HepG2 (cell line): ENCODE measurements at regions not wholly inside any gene's neighbourhood (a gene's known extent, or its start where the extent isn't known, plus 50 kb on each side); places are given as distances from the start of the nearest gene placed in this dataset.

Experiments
- ATAC-seq: fragments of 200-7000 bp; cut with Tn5 transposase; 3 replicates; pipeline ENCODE4 v1.9.1; 2020; ENCODE audit warnings: mild to moderate bottlenecking, moderate library complexity
- BruUV-seq: library from RNA; stranded (reverse); fragments of 400-500 nt; replicated peaks from 2 replicates; lab custom pipeline; 2021; lab: Mats Ljungman, UMichigan
- CTCF ChIA-PET: fragments of 300-600 bp; formaldehyde crosslinking; extraction: SDS; loops from one replicate; lab custom pipeline; 2021; ENCODE audit warnings: low total read pairs, inconsistent platforms, low intra/inter-chr PET ratio; lab: Yijun Ruan, JAX
- POLR2A ChIA-PET: fragments of 350-600 bp; sonication (Branson Sonifier 250); formaldehyde crosslinking; loops from one replicate; lab custom pipeline; 2020; ENCODE audit warnings: antibody characterized with exemption, inconsistent platforms; lab: Yijun Ruan, JAX
- DNase-seq: peaks from one replicate; pipeline ENCODE4 v3.0.0-alpha.2; 2015; ENCODE audit warnings: low spot score
- FAIRE-seq: peaks from 3 replicates; lab custom pipeline; 2011; peaks lifted over from hg19 to GRCh38; lab: Jason Lieb, UNC
- H2AFZ ChIP-seq: one replicate; pipeline ENCODE4 v1.6.1; 2011; ENCODE audit warnings: low read length, inconsistent platforms
- H3K27ac ChIP-seq: fragments of 300-600 bp; 3 replicates; pipeline ENCODE4 v1.8.0; 2011; ENCODE audit warnings: mixed run types, mild to moderate bottlenecking, mixed read lengths, low read length, inconsistent platforms; ENCODE audit not compliant: insufficient read depth; ENCODE audit errors: extremely low read length
- H3K27me3 ChIP-seq, 2 experiments: fragments of 200-600 bp in 1 of 2; 2 replicates in 1 of 2; 3 replicates in 1 of 2; pipeline versions ENCODE4 v1.6.0 to v1.8.0; 2011; ENCODE audit warnings: low read length in 2 of 2, mild to moderate bottlenecking in 2 of 2, moderate library complexity in 2 of 2, inconsistent platforms in 1 of 2; ENCODE audit not compliant: insufficient read depth in 2 of 2, control insufficient read depth in 1 of 2
- H3K36me3 ChIP-seq, 2 experiments: fragments of 200-600 bp in 1 of 2; replicated peaks in 1 of 2; 2 replicates in 1 of 2; 3 replicates in 1 of 2; pipeline versions ENCODE4 v1.5.1 to v1.8.0; 2011; ENCODE audit warnings: low read length in 2 of 2, inconsistent platforms in 1 of 2; ENCODE audit not compliant: insufficient read depth in 2 of 2, control insufficient read depth in 1 of 2
- H3K4me1 ChIP-seq: 2 replicates; pipeline ENCODE4 v1.5.1; 2012; ENCODE audit warnings: low read length, inconsistent platforms; ENCODE audit not compliant: insufficient read depth
- H3K4me2 ChIP-seq: 2 replicates; pipeline ENCODE4 v1.6.0; 2011; ENCODE audit warnings: low read depth, low read length, inconsistent platforms
- H3K4me3 ChIP-seq, 3 experiments: fragments of 200-600 bp in 1 of 3; sonication (generic), shearing (Covaris generic) in 1 of 3; replicated peaks in 1 of 3; 2 replicates each; pipeline ENCODE4 v1.5.1; 2011 to 2016; ENCODE audit warnings: low read length in 3 of 3, inconsistent platforms in 2 of 3, low read depth in 2 of 3, mild to moderate bottlenecking in 2 of 3, control low read depth in 1 of 3, mixed read lengths in 1 of 3; ENCODE audit not compliant: insufficient read depth in 1 of 3
- H3K79me2 ChIP-seq: one replicate; pipeline ENCODE4 v1.6.1; 2011; ENCODE audit warnings: low read length, inconsistent platforms; ENCODE audit not compliant: insufficient read depth
- H3K9ac ChIP-seq: 2 replicates; pipeline ENCODE4 v1.6.0; 2011; ENCODE audit warnings: mild to moderate bottlenecking, low read depth, low read length, inconsistent platforms; ENCODE audit not compliant: insufficient read depth
- H3K9me3 ChIP-seq: 2 replicates; pipeline ENCODE4 v1.5.1; 2012; ENCODE audit warnings: mild to moderate bottlenecking, low read length
- H4K20me1 ChIP-seq: 2 replicates; pipeline ENCODE4 v1.6.0; 2011; ENCODE audit warnings: inconsistent platforms, mild to moderate bottlenecking, low read length, moderate library complexity; ENCODE audit not compliant: insufficient read depth
- ELF4 ChIP-seq: sonication (generic); formaldehyde crosslinking; IDR thresholded peaks from 2 replicates; pipeline ENCODE4 v1.5.0; 2020; ENCODE audit warnings: missing genetic modification reagents, mild to moderate bottlenecking, moderate library complexity, borderline replicate concordance
- GABPB1 ChIP-seq: IDR thresholded peaks from 2 replicates; pipeline ENCODE4 v1.6.1; 2016; ENCODE audit warnings: mild to moderate bottlenecking, missing genetic modification reagents, moderate library complexity, missing compliant biosample characterization
- JUN ChIP-seq: sonication (generic); formaldehyde crosslinking; IDR thresholded peaks from 2 replicates; pipeline ENCODE4 v1.4.0; 2020; ENCODE audit warnings: mild to moderate bottlenecking, missing genetic modification reagents
- JUND ChIP-seq: sonication (generic); formaldehyde crosslinking; IDR thresholded peaks from 2 replicates; pipeline ENCODE4 v1.8.0; 2022; ENCODE audit warnings: mild to moderate bottlenecking, missing genetic modification reagents
- POGZ ChIP-seq: sonication (generic); formaldehyde crosslinking; IDR thresholded peaks from 2 replicates; pipeline ENCODE4 v1.4.0; 2020; ENCODE audit warnings: mild to moderate bottlenecking, missing genetic modification reagents
- PPARG ChIP-seq: conservative IDR thresholded peaks from 2 replicates; pipeline ENCODE4 v1.6.1; 2016; ENCODE audit warnings: missing biosample characterization, missing genetic modification reagents
- SATB2 ChIP-seq: sonication (generic); formaldehyde crosslinking; IDR thresholded peaks from 2 replicates; pipeline ENCODE4 v1.5.0; 2020; ENCODE audit warnings: missing genetic modification reagents
- SP140L ChIP-seq: sonication (generic); formaldehyde crosslinking; IDR thresholded peaks from 2 replicates; pipeline ENCODE4 v1.4.0; 2020; ENCODE audit warnings: missing genetic modification reagents, borderline replicate concordance
- TFAP4 ChIP-seq: sonication (generic); IDR thresholded peaks from 2 replicates; pipeline ENCODE4 v1.6.1; 2016; ENCODE audit warnings: low read depth, borderline replicate concordance
- ZFP36 ChIP-seq: fragments of 150-350 bp; IDR thresholded peaks from 2 replicates; pipeline ENCODE4 v1.6.1; 2018; ENCODE audit warnings: borderline replicate concordance, low read length, low read depth; ENCODE audit not compliant: partially characterized antibody
- ZFX ChIP-seq: sonication (generic); formaldehyde crosslinking; IDR thresholded peaks from 2 replicates; pipeline ENCODE4 v1.4.0; 2020; ENCODE audit warnings: mild to moderate bottlenecking, low read depth, missing genetic modification reagents, moderate library complexity
- ZSCAN29 ChIP-seq: sonication (generic); formaldehyde crosslinking; conservative IDR thresholded peaks from 2 replicates; pipeline ENCODE4 v1.4.0; 2020; ENCODE audit warnings: mild to moderate bottlenecking, missing genetic modification reagents
- WGBS: methylation state at CpG from one replicate; pipeline ENCODE4 v1.1.6; 2017; ENCODE audit warnings: low lambda C conversion rate; 5-methylcytosine and 5-hydroxymethylcytosine counted together
- in situ Hi-C: cut with HindIII; loops from 2 replicates; pipeline ENCODE4 v1.10.0; 2017; ENCODE audit warnings: low pct_unique_long_range_greater_than_20kb; ENCODE audit not compliant: extremely low pct_ligation_motif_present
- intact Hi-C: fragments of 100-400 bp; cut with micrococcal nuclease; formaldehyde crosslinking; loops from one replicate; pipeline ENCODE4 v1.10.0; 2022; ENCODE audit not compliant: unreplicated experiment
- TF ChIP-seq, protein P1 (sequence below): IDR thresholded peaks from 2 replicates; pipeline ENCODE4 v1.6.1; 2016; ENCODE audit warnings: low read depth, borderline replicate concordance
- TF ChIP-seq, protein P2 (sequence below): sonication (generic); formaldehyde crosslinking; IDR thresholded peaks from 2 replicates; pipeline ENCODE4 v1.4.0; 2020; ENCODE audit warnings: missing genetic modification reagents, borderline replicate concordance
- TF ChIP-seq, protein P3 (sequence below): sonication (generic); formaldehyde crosslinking; conservative IDR thresholded peaks from 2 replicates; pipeline ENCODE4 v1.8.0; 2022; ENCODE audit warnings: missing genetic modification reagents
- TF ChIP-seq, protein P4 (sequence below): sonication (generic); formaldehyde crosslinking; conservative IDR thresholded peaks from 2 replicates; pipeline ENCODE4 v1.8.1; 2023; ENCODE audit warnings: missing genetic modification reagents
- TF ChIP-seq, protein P5 (sequence below): sonication (generic); formaldehyde crosslinking; IDR thresholded peaks from 2 replicates; pipeline ENCODE4 v1.4.0; 2020; ENCODE audit warnings: missing genetic modification reagents, borderline replicate concordance

GRCh38 chr3:28590860-28591259 is 242.2 kb upstream of the AZI2 start:
- Histone ChIP-seq H3K27ac (no peak overlapping the region), H3K36me3 (no peaks in the 10 kb centered on the region)
- BruUV-seq: no TSS peak
- no peak for FAIRE-seq
- TF ChIP-seq TFAP4: no peak
- TF ChIP-seq, protein P1, sequence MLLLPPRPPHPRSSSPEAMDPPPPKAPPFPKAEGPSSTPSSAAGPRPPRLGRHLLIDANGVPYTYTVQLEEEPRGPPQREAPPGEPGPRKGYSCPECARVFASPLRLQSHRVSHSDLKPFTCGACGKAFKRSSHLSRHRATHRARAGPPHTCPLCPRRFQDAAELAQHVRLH: no peak
- TF ChIP-seq SP140L: no peak
- TF ChIP-seq SATB2: no peak
- TF ChIP-seq, protein P2, sequence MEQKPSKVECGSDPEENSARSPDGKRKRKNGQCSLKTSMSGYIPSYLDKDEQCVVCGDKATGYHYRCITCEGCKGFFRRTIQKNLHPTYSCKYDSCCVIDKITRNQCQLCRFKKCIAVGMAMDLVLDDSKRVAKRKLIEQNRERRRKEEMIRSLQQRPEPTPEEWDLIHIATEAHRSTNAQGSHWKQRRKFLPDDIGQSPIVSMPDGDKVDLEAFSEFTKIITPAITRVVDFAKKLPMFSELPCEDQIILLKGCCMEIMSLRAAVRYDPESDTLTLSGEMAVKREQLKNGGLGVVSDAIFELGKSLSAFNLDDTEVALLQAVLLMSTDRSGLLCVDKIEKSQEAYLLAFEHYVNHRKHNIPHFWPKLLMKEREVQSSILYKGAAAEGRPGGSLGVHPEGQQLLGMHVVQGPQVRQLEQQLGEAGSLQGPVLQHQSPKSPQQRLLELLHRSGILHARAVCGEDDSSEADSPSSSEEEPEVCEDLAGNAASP: no peak
- TF ChIP-seq ELF4 (CRISPR knock-in tag): no peak
- no peak for TF ChIP-seq JUN (CRISPR knock-in tag)
- TF ChIP-seq POGZ (CRISPR knock-in tag): no peak
- no peak for TF ChIP-seq ZFX (CRISPR knock-in tag)
- TF ChIP-seq, protein P3, sequence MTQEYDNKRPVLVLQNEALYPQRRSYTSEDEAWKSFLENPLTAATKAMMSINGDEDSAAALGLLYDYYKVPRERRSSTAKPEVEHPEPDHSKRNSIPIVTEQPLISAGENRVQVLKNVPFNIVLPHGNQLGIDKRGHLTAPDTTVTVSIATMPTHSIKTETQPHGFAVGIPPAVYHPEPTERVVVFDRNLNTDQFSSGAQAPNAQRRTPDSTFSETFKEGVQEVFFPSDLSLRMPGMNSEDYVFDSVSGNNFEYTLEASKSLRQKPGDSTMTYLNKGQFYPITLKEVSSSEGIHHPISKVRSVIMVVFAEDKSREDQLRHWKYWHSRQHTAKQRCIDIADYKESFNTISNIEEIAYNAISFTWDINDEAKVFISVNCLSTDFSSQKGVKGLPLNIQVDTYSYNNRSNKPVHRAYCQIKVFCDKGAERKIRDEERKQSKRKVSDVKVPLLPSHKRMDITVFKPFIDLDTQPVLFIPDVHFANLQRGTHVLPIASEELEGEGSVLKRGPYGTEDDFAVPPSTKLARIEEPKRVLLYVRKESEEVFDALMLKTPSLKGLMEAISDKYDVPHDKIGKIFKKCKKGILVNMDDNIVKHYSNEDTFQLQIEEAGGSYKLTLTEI (CRISPR knock-in tag): no peak
- TF ChIP-seq, protein P4, sequence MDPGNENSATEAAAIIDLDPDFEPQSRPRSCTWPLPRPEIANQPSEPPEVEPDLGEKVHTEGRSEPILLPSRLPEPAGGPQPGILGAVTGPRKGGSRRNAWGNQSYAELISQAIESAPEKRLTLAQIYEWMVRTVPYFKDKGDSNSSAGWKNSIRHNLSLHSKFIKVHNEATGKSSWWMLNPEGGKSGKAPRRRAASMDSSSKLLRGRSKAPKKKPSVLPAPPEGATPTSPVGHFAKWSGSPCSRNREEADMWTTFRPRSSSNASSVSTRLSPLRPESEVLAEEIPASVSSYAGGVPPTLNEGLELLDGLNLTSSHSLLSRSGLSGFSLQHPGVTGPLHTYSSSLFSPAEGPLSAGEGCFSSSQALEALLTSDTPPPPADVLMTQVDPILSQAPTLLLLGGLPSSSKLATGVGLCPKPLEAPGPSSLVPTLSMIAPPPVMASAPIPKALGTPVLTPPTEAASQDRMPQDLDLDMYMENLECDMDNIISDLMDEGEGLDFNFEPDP: no peak
- TF ChIP-seq PPARG (CRISPR knock-in tag): no peak
- TF ChIP-seq, protein P5, sequence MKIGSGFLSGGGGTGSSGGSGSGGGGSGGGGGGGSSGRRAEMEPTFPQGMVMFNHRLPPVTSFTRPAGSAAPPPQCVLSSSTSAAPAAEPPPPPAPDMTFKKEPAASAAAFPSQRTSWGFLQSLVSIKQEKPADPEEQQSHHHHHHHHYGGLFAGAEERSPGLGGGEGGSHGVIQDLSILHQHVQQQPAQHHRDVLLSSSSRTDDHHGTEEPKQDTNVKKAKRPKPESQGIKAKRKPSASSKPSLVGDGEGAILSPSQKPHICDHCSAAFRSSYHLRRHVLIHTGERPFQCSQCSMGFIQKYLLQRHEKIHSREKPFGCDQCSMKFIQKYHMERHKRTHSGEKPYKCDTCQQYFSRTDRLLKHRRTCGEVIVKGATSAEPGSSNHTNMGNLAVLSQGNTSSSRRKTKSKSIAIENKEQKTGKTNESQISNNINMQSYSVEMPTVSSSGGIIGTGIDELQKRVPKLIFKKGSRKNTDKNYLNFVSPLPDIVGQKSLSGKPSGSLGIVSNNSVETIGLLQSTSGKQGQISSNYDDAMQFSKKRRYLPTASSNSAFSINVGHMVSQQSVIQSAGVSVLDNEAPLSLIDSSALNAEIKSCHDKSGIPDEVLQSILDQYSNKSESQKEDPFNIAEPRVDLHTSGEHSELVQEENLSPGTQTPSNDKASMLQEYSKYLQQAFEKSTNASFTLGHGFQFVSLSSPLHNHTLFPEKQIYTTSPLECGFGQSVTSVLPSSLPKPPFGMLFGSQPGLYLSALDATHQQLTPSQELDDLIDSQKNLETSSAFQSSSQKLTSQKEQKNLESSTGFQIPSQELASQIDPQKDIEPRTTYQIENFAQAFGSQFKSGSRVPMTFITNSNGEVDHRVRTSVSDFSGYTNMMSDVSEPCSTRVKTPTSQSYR: no peak
- no peak for TF ChIP-seq JUND (CRISPR knock-in tag)
- no peak for TF ChIP-seq ZSCAN29 (CRISPR knock-in tag)
- TF ChIP-seq ZFP36: no peak
- no peak for TF ChIP-seq GABPB1 (CRISPR knock-in tag)
- TF ChIP-seq, all 625 proteins: peak for 0
- Histone ChIP-seq H3K4me2 (no peak overlapping the region), H3K9me3 (no peaks in the 10 kb centered on the region), H3K27me3 (no peaks in the 10 kb centered on the region), H3K4me3 (no peak overlapping the region), H2AFZ (no peak overlapping the region), H3K79me2 (no peaks in the 10 kb centered on the region), H3K9ac (no peak overlapping the region), H4K20me1 (no peaks in the 10 kb centered on the region), H3K4me1 (no peaks in the 10 kb centered on the region)
- CTCF ChIA-PET: no interaction called here
- DNase-seq: no peak
- WGBS: 13% methylated on average over 3 of the region's 3 CpGs
- ATAC-seq: no peak
- intact Hi-C loops (no loop called here), in situ Hi-C loops (no loop called here)
- POLR2A ChIA-PET: no interaction called here
